NB4 (cell line): ENCODE measurements at regions not wholly inside any gene's neighbourhood (a gene's known extent, or its start where the extent isn't known, plus 50 kb on each side); places are given as distances from the start of the nearest gene placed in this dataset.

Experiments
- DNase-seq: peaks from one replicate; pipeline ENCODE4 v3.0.0; 2010; ENCODE audit warnings: low read depth
- H3K4me3 ChIP-seq: one replicate; pipeline ENCODE4 v1.5.1; 2011; ENCODE audit warnings: mild to moderate bottlenecking, low read depth, low read length, moderate library complexity
- CTCF ChIP-seq: IDR thresholded peaks from one replicate; pipeline ENCODE4 v1.5.1; 2012; ENCODE audit warnings: low read depth, low read length
- MAX ChIP-seq: IDR thresholded peaks from 2 replicates; pipeline ENCODE4 v1.6.1; 2011; ENCODE audit warnings: low read depth, low read length
- MYC ChIP-seq: IDR thresholded peaks from 2 replicates; pipeline ENCODE4 v1.6.1; 2011; ENCODE audit warnings: low read depth, low read length
- POLR2A ChIP-seq: IDR thresholded peaks from 2 replicates; pipeline ENCODE4 v1.6.1; 2011; ENCODE audit warnings: mild to moderate bottlenecking; ENCODE audit not compliant: insufficient read length; ENCODE audit errors: extremely low read depth

- TF ChIP-seq MAX (no peak), MYC (no peak)
- H3K4me3 ChIP-seq, result no peak overlapping the region
- no peak for DNase-seq
These were observed 216.3 kb upstream of the MAN1A1 start for GRCh38 chr6:119565893-119566292.

- H3K4me3 ChIP-seq, result no peak overlapping the region
- no peak for TF ChIP-seq POLR2A
- TF ChIP-seq MAX, result no peak
- TF ChIP-seq CTCF, result no peak
- no peak for TF ChIP-seq MYC
- DNase-seq, result no peak
These were observed 212.6 kb upstream of the MAN1A1 start for GRCh38 chr6:119562168-119562567.

- DNase-seq, result no peak
- TF ChIP-seq CTCF (no peak), MYC (no peak), MAX (no peak), POLR2A (no peak)
- no peak overlapping the region for H3K4me3 ChIP-seq
These were observed 210.0 kb upstream of the MAN1A1 start for GRCh38 chr6:119559586-119559985.

GRCh38 chr6:119557239-119557638 is 207.7 kb upstream of the MAN1A1 start:
- no peak for TF ChIP-seq CTCF
- TF ChIP-seq MYC, result no peak
- no peak for TF ChIP-seq POLR2A
- no peak for TF ChIP-seq MAX
- no peak overlapping the region for H3K4me3 ChIP-seq
- no peak for DNase-seq

GRCh38 chr6:119552021-119552420 is 202.5 kb upstream of the MAN1A1 start:
- H3K4me3 ChIP-seq, result no peak overlapping the region
- TF ChIP-seq MYC (no peak), POLR2A (no peak), MAX (no peak), CTCF (no peak)
- no peak for DNase-seq

GRCh38 chr6:119547024-119547423 is 197.5 kb upstream of the MAN1A1 start:
- H3K4me3 ChIP-seq, result no peak overlapping the region
- TF ChIP-seq MAX, result no peak
- no peak for TF ChIP-seq CTCF
- no peak for DNase-seq
